ENCODE measurements at regions not wholly inside any gene's neighbourhood (a gene's known extent, or its start where the extent isn't known, plus 50 kb on each side); places are given as distances from the start of the nearest gene placed in this dataset.
A peak's percentile ranks its signal among the peaks of the same experiment; 100 is the strongest.

GRCh38 chr5:88390481-88390880 lies 121.8 kb upstream of the TMEM161B start:
- peaks cover 3% of the 10 kb centered on the region for H3F3A ChIP-seq (ENCODE audit: insufficient read depth, low read length, poor library complexity, severe bottlenecking)
- H3K9ac ChIP-seq (ENCODE audit: low read length), result no peak overlapping the region
- H3K79me2 ChIP-seq (replicated peaks; ENCODE audit: insufficient read depth, low read length), result peaks cover 53% of the 10 kb centered on the region
- H3K4me2 ChIP-seq (ENCODE audit: low read length), result no peak overlapping the region
- H3K36me3 ChIP-seq (ENCODE audit: insufficient read depth, low read length), result no peaks in the 10 kb centered on the region
- no peaks in the 10 kb centered on the region for H3K9me2 ChIP-seq (ENCODE audit: insufficient read depth, low read length)
- TF ChIP-seq, protein P1, sequence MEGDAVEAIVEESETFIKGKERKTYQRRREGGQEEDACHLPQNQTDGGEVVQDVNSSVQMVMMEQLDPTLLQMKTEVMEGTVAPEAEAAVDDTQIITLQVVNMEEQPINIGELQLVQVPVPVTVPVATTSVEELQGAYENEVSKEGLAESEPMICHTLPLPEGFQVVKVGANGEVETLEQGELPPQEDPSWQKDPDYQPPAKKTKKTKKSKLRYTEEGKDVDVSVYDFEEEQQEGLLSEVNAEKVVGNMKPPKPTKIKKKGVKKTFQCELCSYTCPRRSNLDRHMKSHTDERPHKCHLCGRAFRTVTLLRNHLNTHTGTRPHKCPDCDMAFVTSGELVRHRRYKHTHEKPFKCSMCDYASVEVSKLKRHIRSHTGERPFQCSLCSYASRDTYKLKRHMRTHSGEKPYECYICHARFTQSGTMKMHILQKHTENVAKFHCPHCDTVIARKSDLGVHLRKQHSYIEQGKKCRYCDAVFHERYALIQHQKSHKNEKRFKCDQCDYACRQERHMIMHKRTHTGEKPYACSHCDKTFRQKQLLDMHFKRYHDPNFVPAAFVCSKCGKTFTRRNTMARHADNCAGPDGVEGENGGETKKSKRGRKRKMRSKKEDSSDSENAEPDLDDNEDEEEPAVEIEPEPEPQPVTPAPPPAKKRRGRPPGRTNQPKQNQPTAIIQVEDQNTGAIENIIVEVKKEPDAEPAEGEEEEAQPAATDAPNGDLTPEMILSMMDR (IDR thresholded peaks at IDR 0.05; ENCODE audit: poor library complexity, severe bottlenecking), result no peak
- TF ChIP-seq, protein P2, sequence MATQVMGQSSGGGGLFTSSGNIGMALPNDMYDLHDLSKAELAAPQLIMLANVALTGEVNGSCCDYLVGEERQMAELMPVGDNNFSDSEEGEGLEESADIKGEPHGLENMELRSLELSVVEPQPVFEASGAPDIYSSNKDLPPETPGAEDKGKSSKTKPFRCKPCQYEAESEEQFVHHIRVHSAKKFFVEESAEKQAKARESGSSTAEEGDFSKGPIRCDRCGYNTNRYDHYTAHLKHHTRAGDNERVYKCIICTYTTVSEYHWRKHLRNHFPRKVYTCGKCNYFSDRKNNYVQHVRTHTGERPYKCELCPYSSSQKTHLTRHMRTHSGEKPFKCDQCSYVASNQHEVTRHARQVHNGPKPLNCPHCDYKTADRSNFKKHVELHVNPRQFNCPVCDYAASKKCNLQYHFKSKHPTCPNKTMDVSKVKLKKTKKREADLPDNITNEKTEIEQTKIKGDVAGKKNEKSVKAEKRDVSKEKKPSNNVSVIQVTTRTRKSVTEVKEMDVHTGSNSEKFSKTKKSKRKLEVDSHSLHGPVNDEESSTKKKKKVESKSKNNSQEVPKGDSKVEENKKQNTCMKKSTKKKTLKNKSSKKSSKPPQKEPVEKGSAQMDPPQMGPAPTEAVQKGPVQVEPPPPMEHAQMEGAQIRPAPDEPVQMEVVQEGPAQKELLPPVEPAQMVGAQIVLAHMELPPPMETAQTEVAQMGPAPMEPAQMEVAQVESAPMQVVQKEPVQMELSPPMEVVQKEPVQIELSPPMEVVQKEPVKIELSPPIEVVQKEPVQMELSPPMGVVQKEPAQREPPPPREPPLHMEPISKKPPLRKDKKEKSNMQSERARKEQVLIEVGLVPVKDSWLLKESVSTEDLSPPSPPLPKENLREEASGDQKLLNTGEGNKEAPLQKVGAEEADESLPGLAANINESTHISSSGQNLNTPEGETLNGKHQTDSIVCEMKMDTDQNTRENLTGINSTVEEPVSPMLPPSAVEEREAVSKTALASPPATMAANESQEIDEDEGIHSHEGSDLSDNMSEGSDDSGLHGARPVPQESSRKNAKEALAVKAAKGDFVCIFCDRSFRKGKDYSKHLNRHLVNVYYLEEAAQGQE (IDR thresholded peaks at IDR 0.05; ENCODE audit: borderline replicate concordance), result no peak
- TF ChIP-seq SMC3 (conservative IDR thresholded peaks at IDR 0.05; ENCODE audit: poor library complexity), result no peak
- no peak for TF ChIP-seq EP300 (conservative IDR thresholded peaks at IDR 0.05; ENCODE audit: poor library complexity, severe bottlenecking)
- TF ChIP-seq EZH2 (IDR thresholded peaks at IDR 0.05; ENCODE audit: borderline replicate concordance, insufficient read depth, low read length, poor library complexity, severe bottlenecking), result no peak
- TF ChIP-seq RAD21 (conservative IDR thresholded peaks at IDR 0.05), result no peak
- TF ChIP-seq POLR2AphosphoS5 (IDR thresholded peaks at IDR 0.05), result no peak
- H3K9me3 ChIP-seq (ENCODE audit: low read length), result no peaks in the 10 kb centered on the region
- no peak overlapping the region for H2AFZ ChIP-seq (ENCODE audit: low read depth, low read length)
- H3K27me3 ChIP-seq (ENCODE audit: insufficient read depth, low read depth, low read length), result no peaks in the 10 kb centered on the region
- H3K4me3 ChIP-seq (ENCODE audit: low read length), result no peak overlapping the region
- no peaks in the 10 kb centered on the region for H4K20me1 ChIP-seq (ENCODE audit: insufficient read depth)
- no peak overlapping the region for H3K27ac ChIP-seq (ENCODE audit: low read length)

GRCh38 chr5:88390096-88390441 lies 121.4 kb upstream of the TMEM161B start:
- H3K4me3 ChIP-seq (ENCODE audit: low read length), result no peak overlapping the region
- H3K9ac ChIP-seq (ENCODE audit: low read length), result no peak overlapping the region
- no peaks in the 10 kb centered on the region for H3K9me3 ChIP-seq (ENCODE audit: low read length)
- H3K36me3 ChIP-seq (ENCODE audit: insufficient read depth, low read length), result no peaks in the 10 kb centered on the region
- peaks cover 48% of the 10 kb centered on the region for H3K79me2 ChIP-seq (replicated peaks; ENCODE audit: insufficient read depth, low read length)
- no peak overlapping the region for H2AFZ ChIP-seq (ENCODE audit: low read depth, low read length)
- H3K27ac ChIP-seq (ENCODE audit: low read length), result peak overlapping the region; percentile 69
- H3F3A ChIP-seq (ENCODE audit: insufficient read depth, low read length, poor library complexity, severe bottlenecking), result peaks cover 2% of the 10 kb centered on the region
- TF ChIP-seq, protein P2 (IDR thresholded peaks at IDR 0.05; ENCODE audit: borderline replicate concordance), result no peak
- TF ChIP-seq RAD21 (conservative IDR thresholded peaks at IDR 0.05) (no peak), POLR2AphosphoS5 (IDR thresholded peaks at IDR 0.05) (no peak)
- no peaks in the 10 kb centered on the region for H4K20me1 ChIP-seq (ENCODE audit: insufficient read depth)
- no peaks in the 10 kb centered on the region for H3K9me2 ChIP-seq (ENCODE audit: insufficient read depth, low read length)
- no peaks in the 10 kb centered on the region for H3K27me3 ChIP-seq (ENCODE audit: insufficient read depth, low read depth, low read length)
- H3K4me2 ChIP-seq (ENCODE audit: low read length), result no peak overlapping the region

Data from neural cell (in vitro differentiated cells).